ENCODE measurements at regions not wholly inside any gene's neighbourhood (a gene's known extent, or its start where the extent isn't known, plus 50 kb on each side); places are given as distances from the start of the nearest gene placed in this dataset.
"Not testable (repeated sequence)": the region's sequence is repeated elsewhere in the genome, so short reads cannot be mapped to it uniquely, and the experiment has no call there.

GRCh38 chr7:66426996-66427395, 201.7 kb upstream of the KCTD7 start:
- Histone ChIP-seq H3K9me3 (ENCODE audit: insufficient read depth, low read length) (no peaks in the 10 kb centered on the region), H3K9ac (ENCODE audit: insufficient read length, low read depth) (no peak overlapping the region), H3K36me3 (ENCODE audit: insufficient read depth, insufficient read length, low read length) (peaks cover 9% of the 10 kb centered on the region), H3K27me3 (ENCODE audit: insufficient read depth, insufficient read length) (no peaks in the 10 kb centered on the region), H3K4me3 (ENCODE audit: insufficient read length, low read depth) (no peak overlapping the region), H3K4me1 (ENCODE audit: insufficient read depth, insufficient read length) (no peaks in the 10 kb centered on the region)
- no peak for DNase-seq (ENCODE audit: low read depth, low spot score)
- no peak for TF ChIP-seq SUZ12 (IDR thresholded peaks at IDR 0.05; ENCODE audit: extremely low read depth, insufficient read depth, insufficient read length)
- no peak for TF ChIP-seq ZNF274 (IDR thresholded peaks at IDR 0.05; ENCODE audit: low read depth, low read length)
- TF ChIP-seq YY1 (IDR thresholded peaks at IDR 0.05; ENCODE audit: insufficient read depth, insufficient read length), result no peak

- TF ChIP-seq YY1 (IDR thresholded peaks at IDR 0.05; ENCODE audit: insufficient read depth, insufficient read length), result no peak
- no peak for TF ChIP-seq ZNF274 (IDR thresholded peaks at IDR 0.05; ENCODE audit: low read depth, low read length)
- TF ChIP-seq SUZ12 (IDR thresholded peaks at IDR 0.05; ENCODE audit: extremely low read depth, insufficient read depth, insufficient read length), result no peak
Measured at GRCh38 chr7:66427956-66428355, 200.7 kb upstream of the KCTD7 start.

DNA sequence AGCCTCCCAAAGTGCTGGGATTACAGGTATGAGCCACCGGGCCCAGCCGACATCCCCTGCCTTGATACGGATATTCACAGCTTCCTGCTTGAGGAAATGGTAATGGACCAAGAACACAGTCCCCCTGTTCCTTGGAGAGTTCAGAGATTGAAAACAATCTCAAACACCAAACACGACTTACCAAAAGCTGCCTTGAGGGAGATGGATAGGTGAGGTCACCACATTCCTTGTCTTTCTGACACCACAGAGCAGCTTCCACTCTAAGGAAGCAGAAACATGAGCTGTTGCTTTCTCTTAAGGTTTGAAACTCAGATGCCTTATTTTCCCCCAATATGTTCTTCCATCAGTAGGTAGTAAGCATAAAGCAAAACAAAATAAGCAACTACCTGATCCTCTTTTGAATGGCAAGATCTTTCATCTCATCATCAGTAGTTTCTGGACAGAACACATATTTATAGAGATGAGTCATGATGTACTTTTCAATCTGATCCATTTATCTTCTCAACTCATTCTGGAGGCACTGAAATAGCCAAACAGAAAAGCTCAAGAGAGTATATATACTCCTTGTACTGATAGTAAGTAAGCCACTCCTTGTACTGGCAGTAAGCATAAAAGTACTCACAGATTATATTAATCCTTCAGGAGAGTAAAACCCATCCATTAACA, 199.1 kb upstream of the KCTD7 start:
- TF ChIP-seq SUZ12 (IDR thresholded peaks at IDR 0.05; ENCODE audit: extremely low read depth, insufficient read depth, insufficient read length) (no peak), YY1 (IDR thresholded peaks at IDR 0.05; ENCODE audit: insufficient read depth, insufficient read length) (no peak), ZNF274 (IDR thresholded peaks at IDR 0.05; ENCODE audit: low read depth, low read length) (no peak)

More at GRCh38 chr7:66427956-66428355, 200.7 kb upstream of the KCTD7 start:
- H3K9ac ChIP-seq (ENCODE audit: insufficient read length, low read depth), result no peak overlapping the region
- H3K27me3 ChIP-seq (ENCODE audit: insufficient read depth, insufficient read length), result no peaks in the 10 kb centered on the region
- no peaks in the 10 kb centered on the region for H3K9me3 ChIP-seq (ENCODE audit: insufficient read depth, low read length)
- H3K4me3 ChIP-seq (ENCODE audit: insufficient read length, low read depth), result no peak overlapping the region
- DNase-seq (ENCODE audit: low read depth, low spot score), result no peak
- H3K36me3 ChIP-seq (ENCODE audit: insufficient read depth, insufficient read length, low read length), result peaks cover 9% of the 10 kb centered on the region
- H3K4me1 ChIP-seq (ENCODE audit: insufficient read depth, insufficient read length), result no peaks in the 10 kb centered on the region

GRCh38 chr7:66430164-66430545, 198.5 kb upstream of the KCTD7 start:
- Histone ChIP-seq H3K36me3 (ENCODE audit: insufficient read depth, insufficient read length, low read length) (no peaks in the 10 kb centered on the region), H3K4me1 (ENCODE audit: insufficient read depth, insufficient read length) (no peaks in the 10 kb centered on the region), H3K4me3 (ENCODE audit: insufficient read length, low read depth) (no peak overlapping the region), H3K9ac (ENCODE audit: insufficient read length, low read depth) (no peak overlapping the region), H3K9me3 (ENCODE audit: insufficient read depth, low read length) (no peaks in the 10 kb centered on the region), H3K27me3 (ENCODE audit: insufficient read depth, insufficient read length) (no peaks in the 10 kb centered on the region)
- TF ChIP-seq SUZ12 (IDR thresholded peaks at IDR 0.05; ENCODE audit: extremely low read depth, insufficient read depth, insufficient read length), result no peak
- no peak for DNase-seq (ENCODE audit: low read depth, low spot score)

More for the DNA sequence above, 199.1 kb upstream of the KCTD7 start:
- Histone ChIP-seq H3K36me3 (ENCODE audit: insufficient read depth, insufficient read length, low read length) (peaks cover 4% of the 10 kb centered on the region), H3K27me3 (ENCODE audit: insufficient read depth, insufficient read length) (no peaks in the 10 kb centered on the region), H3K4me3 (ENCODE audit: insufficient read length, low read depth) (no peak overlapping the region), H3K9ac (ENCODE audit: insufficient read length, low read depth) (no peak overlapping the region), H3K9me3 (ENCODE audit: insufficient read depth, low read length) (no peaks in the 10 kb centered on the region), H3K4me1 (ENCODE audit: insufficient read depth, insufficient read length) (no peaks in the 10 kb centered on the region)
- DNase-seq (ENCODE audit: low read depth, low spot score), result no peak

- not testable (repeated sequence) for H3K36me3 ChIP-seq (ENCODE audit: insufficient read depth, insufficient read length, low read length); DNase-seq (ENCODE audit: low read depth, low spot score); H3K9ac ChIP-seq (ENCODE audit: insufficient read length, low read depth); H3K9me3 ChIP-seq (ENCODE audit: insufficient read depth, low read length); H3K4me1 ChIP-seq (ENCODE audit: insufficient read depth, insufficient read length); H3K27me3 ChIP-seq (ENCODE audit: insufficient read depth, insufficient read length); H3K4me3 ChIP-seq (ENCODE audit: insufficient read length, low read depth)
Measured at GRCh38 chr7:66438703-66439405, 189.8 kb upstream of the KCTD7 start.

GRCh38 chr7:66442385-66442784, 186.3 kb upstream of the KCTD7 start:
- no peak overlapping the region for H3K4me3 ChIP-seq (ENCODE audit: insufficient read length, low read depth)

GRCh38 chr7:66443946-66444345, 184.7 kb upstream of the KCTD7 start:
- Histone ChIP-seq H3K36me3 (ENCODE audit: insufficient read depth, insufficient read length, low read length) (no peaks in the 10 kb centered on the region), H3K27me3 (ENCODE audit: insufficient read depth, insufficient read length) (no peaks in the 10 kb centered on the region), H3K4me3 (ENCODE audit: insufficient read length, low read depth) (no peak overlapping the region), H3K4me1 (ENCODE audit: insufficient read depth, insufficient read length) (no peaks in the 10 kb centered on the region), H3K9ac (ENCODE audit: insufficient read length, low read depth) (no peak overlapping the region), H3K9me3 (ENCODE audit: insufficient read depth, low read length) (no peaks in the 10 kb centered on the region)
- DNase-seq (ENCODE audit: low read depth, low spot score), result no peak
- no peak for TF ChIP-seq SUZ12 (IDR thresholded peaks at IDR 0.05; ENCODE audit: extremely low read depth, insufficient read depth, insufficient read length)
- no peak for TF ChIP-seq ZNF274 (IDR thresholded peaks at IDR 0.05; ENCODE audit: low read depth, low read length)
- no peak for TF ChIP-seq YY1 (IDR thresholded peaks at IDR 0.05; ENCODE audit: insufficient read depth, insufficient read length)

More at GRCh38 chr7:66442385-66442784, 186.3 kb upstream of the KCTD7 start:
- DNase-seq (ENCODE audit: low read depth, low spot score), result no peak
- H3K9ac ChIP-seq (ENCODE audit: insufficient read length, low read depth), result no peak overlapping the region
- no peaks in the 10 kb centered on the region for H3K4me1 ChIP-seq (ENCODE audit: insufficient read depth, insufficient read length)
- H3K27me3 ChIP-seq (ENCODE audit: insufficient read depth, insufficient read length), result no peaks in the 10 kb centered on the region
- no peaks in the 10 kb centered on the region for H3K9me3 ChIP-seq (ENCODE audit: insufficient read depth, low read length)
- no peak for TF ChIP-seq SUZ12 (IDR thresholded peaks at IDR 0.05; ENCODE audit: extremely low read depth, insufficient read depth, insufficient read length)
- TF ChIP-seq ZNF274 (IDR thresholded peaks at IDR 0.05; ENCODE audit: low read depth, low read length), result no peak
- no peak for TF ChIP-seq YY1 (IDR thresholded peaks at IDR 0.05; ENCODE audit: insufficient read depth, insufficient read length)
- H3K36me3 ChIP-seq (ENCODE audit: insufficient read depth, insufficient read length, low read length), result no peaks in the 10 kb centered on the region

GRCh38 chr7:66447007-66447406, 181.7 kb upstream of the KCTD7 start:
- H3K4me3 ChIP-seq (ENCODE audit: insufficient read length, low read depth); H3K9ac ChIP-seq (ENCODE audit: insufficient read length, low read depth); DNase-seq (ENCODE audit: low read depth, low spot score); H3K9me3 ChIP-seq (ENCODE audit: insufficient read depth, low read length); H3K27me3 ChIP-seq (ENCODE audit: insufficient read depth, insufficient read length); H3K36me3 ChIP-seq (ENCODE audit: insufficient read depth, insufficient read length, low read length); H3K4me1 ChIP-seq (ENCODE audit: insufficient read depth, insufficient read length): not testable (repeated sequence)

DNA sequence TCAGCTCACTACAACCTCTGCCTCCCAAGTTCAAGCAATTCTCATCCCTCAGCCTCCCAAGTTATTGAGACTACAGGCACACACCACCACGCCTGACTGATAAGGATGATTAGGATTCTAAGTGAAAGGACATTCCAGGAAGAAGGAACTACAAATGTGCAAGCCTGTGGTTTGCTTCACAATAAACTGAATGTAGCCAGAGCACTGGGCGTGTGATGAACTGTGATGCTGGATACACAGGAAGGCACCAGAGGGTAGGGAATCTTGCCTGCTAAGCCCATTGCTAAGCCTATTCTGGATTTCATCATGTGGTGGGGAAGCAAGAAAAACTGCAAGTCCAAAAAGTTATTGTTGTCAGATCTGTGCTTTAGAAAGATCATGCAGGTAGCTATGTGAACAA, 177.9 kb upstream of the KCTD7 start:
- not testable (repeated sequence) for H3K27me3 ChIP-seq (ENCODE audit: insufficient read depth, insufficient read length); H3K4me1 ChIP-seq (ENCODE audit: insufficient read depth, insufficient read length); H3K9me3 ChIP-seq (ENCODE audit: insufficient read depth, low read length); H3K4me3 ChIP-seq (ENCODE audit: insufficient read length, low read depth); H3K9ac ChIP-seq (ENCODE audit: insufficient read length, low read depth); H3K36me3 ChIP-seq (ENCODE audit: insufficient read depth, insufficient read length, low read length); DNase-seq (ENCODE audit: low read depth, low spot score)

DNA sequence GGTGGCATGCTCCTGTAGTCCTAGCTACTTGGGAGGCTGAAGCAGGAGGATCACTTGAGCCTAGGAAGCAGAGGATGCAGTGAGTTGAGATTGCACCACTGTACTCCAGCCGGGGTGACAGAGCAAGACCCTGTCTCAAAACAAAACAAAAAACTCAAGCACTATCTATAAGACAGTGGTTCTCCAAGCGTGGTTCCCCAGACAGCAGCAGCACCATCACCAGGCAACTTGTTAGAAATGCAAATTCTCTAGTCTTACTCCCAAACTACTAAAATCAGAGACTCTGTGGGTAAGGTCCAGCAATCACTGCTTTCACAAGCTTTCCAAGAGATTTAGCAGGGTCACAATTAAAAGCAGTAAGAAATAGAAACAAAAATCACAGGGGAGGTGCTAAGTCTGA, 177.0 kb upstream of the KCTD7 start:
- not testable (repeated sequence) for H3K9ac ChIP-seq (ENCODE audit: insufficient read length, low read depth); H3K36me3 ChIP-seq (ENCODE audit: insufficient read depth, insufficient read length, low read length); DNase-seq (ENCODE audit: low read depth, low spot score); H3K4me1 ChIP-seq (ENCODE audit: insufficient read depth, insufficient read length); H3K9me3 ChIP-seq (ENCODE audit: insufficient read depth, low read length); H3K27me3 ChIP-seq (ENCODE audit: insufficient read depth, insufficient read length); H3K4me3 ChIP-seq (ENCODE audit: insufficient read length, low read depth)
